ENCODE measurements at regions not wholly inside any gene's neighbourhood (a gene's known extent, or its start where the extent isn't known, plus 50 kb on each side); places are given as distances from the start of the nearest gene placed in this dataset.
"Not testable (repeated sequence)": the region's sequence is repeated elsewhere in the genome, so short reads cannot be mapped to it uniquely, and the experiment has no call there.

- H3K36me3 Mint-ChIP-seq, H3K4me3 Mint-ChIP-seq: not testable (repeated sequence)
These were observed 148.3 kb upstream of the SEMA3D start for GRCh38 chr7:85335113-85335512.

GRCh38 chr7:85328456-85328998 is 141.7 kb upstream of the SEMA3D start:
- Mint-ChIP-seq H3K9me3 (no peaks in the 10 kb centered on the region), H3K36me3 (no peaks in the 10 kb centered on the region), H3K4me3 (no peak overlapping the region), H3K27ac (no peak overlapping the region), H3K27me3 (no peaks in the 10 kb centered on the region), H3K4me1 (no peaks in the 10 kb centered on the region)
- DNase-seq (ENCODE audit: low spot score in 2 of 2), result no peak
- no peak for ATAC-seq (ENCODE audit: low read depth)

More at GRCh38 chr7:85335113-85335512, 148.3 kb upstream of the SEMA3D start:
- not testable (repeated sequence) for DNase-seq (ENCODE audit: low spot score in 2 of 2); ATAC-seq (ENCODE audit: low read depth); H3K27me3 Mint-ChIP-seq; H3K4me1 Mint-ChIP-seq; H3K9me3 Mint-ChIP-seq; H3K27ac Mint-ChIP-seq

- H3K36me3 Mint-ChIP-seq, result no peaks in the 10 kb centered on the region
- no peak for ATAC-seq (ENCODE audit: low read depth)
These were observed 137.4 kb upstream of the SEMA3D start for GRCh38 chr7:85324145-85324799.

GRCh38 chr7:85322252-85322651 is 135.4 kb upstream of the SEMA3D start:
- Mint-ChIP-seq H3K9me3 (no peaks in the 10 kb centered on the region), H3K27me3 (no peaks in the 10 kb centered on the region), H3K4me1 (no peaks in the 10 kb centered on the region), H3K36me3 (no peaks in the 10 kb centered on the region), H3K27ac (no peak overlapping the region), H3K4me3 (no peak overlapping the region)
- ATAC-seq (ENCODE audit: low read depth) (no peak), DNase-seq (ENCODE audit: low spot score in 2 of 2) (no peak)

More at GRCh38 chr7:85324145-85324799, 137.4 kb upstream of the SEMA3D start:
- H3K27ac Mint-ChIP-seq, result no peak overlapping the region
- H3K9me3 Mint-ChIP-seq, result no peaks in the 10 kb centered on the region
- H3K4me3 Mint-ChIP-seq, result no peak overlapping the region
- H3K4me1 Mint-ChIP-seq, result no peaks in the 10 kb centered on the region
- H3K27me3 Mint-ChIP-seq, result no peaks in the 10 kb centered on the region
- no peak for DNase-seq (ENCODE audit: low spot score in 2 of 2)

- Mint-ChIP-seq H3K4me3 (no peak overlapping the region), H3K27ac (no peak overlapping the region), H3K4me1 (no peaks in the 10 kb centered on the region), H3K36me3 (no peaks in the 10 kb centered on the region), H3K27me3 (no peaks in the 10 kb centered on the region), H3K9me3 (no peaks in the 10 kb centered on the region)
- DNase-seq (ENCODE audit: low spot score in 2 of 2) (no peak), ATAC-seq (ENCODE audit: low read depth) (no peak)
These were observed 134.0 kb upstream of the SEMA3D start for GRCh38 chr7:85320699-85321476.

- no peaks in the 10 kb centered on the region for H3K27me3 Mint-ChIP-seq
- H3K36me3 Mint-ChIP-seq, result no peaks in the 10 kb centered on the region
- H3K9me3 Mint-ChIP-seq, result no peaks in the 10 kb centered on the region
- H3K4me1 Mint-ChIP-seq, result no peaks in the 10 kb centered on the region
- no peak overlapping the region for H3K27ac Mint-ChIP-seq
- ATAC-seq (ENCODE audit: low read depth) (no peak), DNase-seq (ENCODE audit: low spot score in 2 of 2) (no peak)
- H3K4me3 Mint-ChIP-seq, result no peak overlapping the region
These were observed 129.6 kb upstream of the SEMA3D start for GRCh38 chr7:85316489-85316888.

- peaks cover 2% of the 10 kb centered on the region for H3K9me3 Mint-ChIP-seq
- no peak for ATAC-seq (ENCODE audit: low read depth)
- H3K4me1 Mint-ChIP-seq, result peaks cover 4% of the 10 kb centered on the region
- DNase-seq (ENCODE audit: low spot score in 2 of 2), result no peak
- H3K4me3 Mint-ChIP-seq, result no peak overlapping the region
- H3K36me3 Mint-ChIP-seq, result no peaks in the 10 kb centered on the region
- H3K27ac Mint-ChIP-seq, result no peak overlapping the region
- H3K27me3 Mint-ChIP-seq, result no peaks in the 10 kb centered on the region
These were observed 123.4 kb upstream of the SEMA3D start for GRCh38 chr7:85310301-85310700.

- DNase-seq (ENCODE audit: low spot score in 2 of 2) (no peak), ATAC-seq (ENCODE audit: low read depth) (no peak)
- Mint-ChIP-seq H3K27ac (no peak overlapping the region), H3K4me3 (no peak overlapping the region), H3K9me3 (peaks cover 2% of the 10 kb centered on the region), H3K27me3 (no peaks in the 10 kb centered on the region), H3K4me1 (peaks cover 4% of the 10 kb centered on the region), H3K36me3 (no peaks in the 10 kb centered on the region)
These were observed 119.3 kb upstream of the SEMA3D start for GRCh38 chr7:85306115-85306514.

- no peaks in the 10 kb centered on the region for H3K27me3 Mint-ChIP-seq
- ATAC-seq (ENCODE audit: low read depth), result no peak
- peaks cover 2% of the 10 kb centered on the region for H3K36me3 Mint-ChIP-seq
- DNase-seq (ENCODE audit: low spot score in 2 of 2), result no peak
- H3K4me1 Mint-ChIP-seq, result peaks cover 18% of the 10 kb centered on the region
- peak overlapping the region; percentile 46 for H3K27ac Mint-ChIP-seq
- H3K9me3 Mint-ChIP-seq, result peaks cover 3% of the 10 kb centered on the region
- H3K4me3 Mint-ChIP-seq, result no peak overlapping the region
These were observed 107.3 kb upstream of the SEMA3D start for GRCh38 chr7:85294176-85294575.

GRCh38 chr7:85292908-85293576 is 106.2 kb upstream of the SEMA3D start:
- no peaks in the 10 kb centered on the region for H3K27me3 Mint-ChIP-seq
- peaks cover 8% of the 10 kb centered on the region for H3K9me3 Mint-ChIP-seq
- H3K27ac Mint-ChIP-seq, result peak overlapping the region; percentile 78
- H3K4me1 Mint-ChIP-seq, result peaks cover 22% of the 10 kb centered on the region
- peak overlapping the region; percentile 56 for H3K4me3 Mint-ChIP-seq
- peaks cover 2% of the 10 kb centered on the region for H3K36me3 Mint-ChIP-seq
- DNase-seq (ENCODE audit: low spot score in 2 of 2), result no peak
- peak; percentile 65 for ATAC-seq (ENCODE audit: low read depth)

GRCh38 chr7:85290269-85290668 is 103.4 kb upstream of the SEMA3D start:
- H3K36me3 Mint-ChIP-seq, result peaks cover 2% of the 10 kb centered on the region

GRCh38 chr7:85289279-85289678 is 102.4 kb upstream of the SEMA3D start:
- peaks cover 2% of the 10 kb centered on the region for H3K36me3 Mint-ChIP-seq
- DNase-seq (ENCODE audit: low spot score in 2 of 2), result no peak
- H3K27me3 Mint-ChIP-seq, result no peaks in the 10 kb centered on the region
- H3K4me1 Mint-ChIP-seq, result peaks cover 20% of the 10 kb centered on the region
- H3K9me3 Mint-ChIP-seq, result peaks cover 7% of the 10 kb centered on the region
- no peak overlapping the region for H3K4me3 Mint-ChIP-seq
- ATAC-seq (ENCODE audit: low read depth), result no peak
- no peak overlapping the region for H3K27ac Mint-ChIP-seq

More at GRCh38 chr7:85290269-85290668, 103.4 kb upstream of the SEMA3D start:
- peaks cover 7% of the 10 kb centered on the region for H3K9me3 Mint-ChIP-seq
- no peaks in the 10 kb centered on the region for H3K27me3 Mint-ChIP-seq
- peak; percentile 87 for ATAC-seq (ENCODE audit: low read depth)
- peak overlapping the region; percentile 19 for H3K4me3 Mint-ChIP-seq
- H3K4me1 Mint-ChIP-seq, result peaks cover 22% of the 10 kb centered on the region
- peak overlapping the region; percentile 50 for H3K27ac Mint-ChIP-seq
- peak in 1 of 2 donors; percentile 11 for DNase-seq (ENCODE audit: low spot score in 2 of 2)

GRCh38 chr7:85287106-85287825 is 100.4 kb upstream of the SEMA3D start:
- peaks cover 7% of the 10 kb centered on the region for H3K9me3 Mint-ChIP-seq
- ATAC-seq (ENCODE audit: low read depth) (no peak), DNase-seq (ENCODE audit: low spot score in 2 of 2) (no peak)
- peaks cover 11% of the 10 kb centered on the region for H3K4me1 Mint-ChIP-seq
- H3K36me3 Mint-ChIP-seq, result peaks cover 2% of the 10 kb centered on the region
- no peaks in the 10 kb centered on the region for H3K27me3 Mint-ChIP-seq
- no peak overlapping the region for H3K27ac Mint-ChIP-seq
- no peak overlapping the region for H3K4me3 Mint-ChIP-seq

Data from memory B cell (primary cell).